NCI-H1436 (cell line): ENCODE measurements at regions not wholly inside any gene's neighbourhood (a gene's known extent, or its start where the extent isn't known, plus 50 kb on each side); places are given as distances from the start of the nearest gene placed in this dataset.
"Not testable (repeated sequence)": the region's sequence is repeated elsewhere in the genome, so short reads cannot be mapped to it uniquely, and the experiment has no call there.

ENCODE experiments used
- DNase-seq: peaks from one replicate; lab custom pipeline; 2025; lab: John Stamatoyannopoulos, UW

DNA sequence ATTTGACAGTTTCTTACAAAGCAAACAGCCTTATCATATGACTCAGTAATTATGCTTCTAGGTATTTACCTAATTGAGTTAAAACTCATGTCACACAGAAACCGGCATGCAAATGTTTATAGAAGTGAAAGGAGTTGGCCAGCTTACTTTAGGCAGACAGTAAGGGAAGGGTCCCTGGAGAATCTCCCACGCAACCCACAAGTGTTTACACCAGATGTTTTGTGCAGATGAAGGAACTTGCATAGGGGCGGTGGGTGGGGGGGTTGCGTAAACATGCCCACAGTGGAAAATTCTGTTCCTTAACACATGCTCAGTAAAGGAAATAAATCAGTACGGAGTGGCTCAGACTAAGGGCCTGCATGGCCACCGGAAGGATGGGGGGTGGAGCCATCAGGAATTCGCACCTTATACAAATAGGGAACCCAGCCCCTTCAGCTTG, 330.5 kb upstream of the AADAT start:
- DNase-seq: no peak

DNA sequence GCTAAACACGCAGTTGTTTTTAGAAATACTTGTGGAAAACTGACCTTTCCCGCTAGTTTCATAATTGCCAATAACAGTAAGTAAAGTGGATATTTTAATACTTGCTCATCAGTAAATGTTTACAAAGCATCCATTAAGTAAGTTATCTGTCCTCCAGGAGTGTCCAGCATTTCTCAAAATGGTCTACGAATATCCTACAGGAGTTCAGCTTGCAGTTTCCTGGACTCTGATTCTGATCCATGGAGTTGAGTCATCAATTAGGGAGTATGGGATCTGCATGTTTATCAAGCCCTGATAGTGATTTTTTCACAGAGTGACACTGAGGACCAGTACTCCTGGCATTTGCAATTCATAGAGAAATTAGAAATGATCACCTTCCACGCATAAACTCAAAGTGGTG, 325.2 kb upstream of the AADAT start:
- no peak for DNase-seq

DNA sequence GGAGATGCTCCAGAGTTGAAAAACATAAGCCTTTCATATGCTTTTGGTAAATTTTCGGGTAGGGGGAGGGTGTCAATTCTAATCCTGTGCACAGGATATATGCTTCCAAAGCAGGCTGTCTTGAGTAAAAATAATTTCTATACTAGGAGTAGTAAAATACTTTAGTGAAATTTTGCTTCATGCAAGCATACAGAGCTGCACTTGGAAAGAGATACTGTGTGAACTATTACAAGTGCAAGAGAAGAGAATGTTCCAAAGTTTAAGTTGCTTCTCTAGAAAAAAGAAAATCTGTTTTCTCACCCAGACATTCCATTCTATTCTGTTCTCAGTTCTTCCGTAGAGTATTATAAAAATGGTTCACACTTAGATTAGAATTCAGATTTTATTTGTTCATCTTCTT, 324.6 kb upstream of the AADAT start:
- DNase-seq: no peak

DNA sequence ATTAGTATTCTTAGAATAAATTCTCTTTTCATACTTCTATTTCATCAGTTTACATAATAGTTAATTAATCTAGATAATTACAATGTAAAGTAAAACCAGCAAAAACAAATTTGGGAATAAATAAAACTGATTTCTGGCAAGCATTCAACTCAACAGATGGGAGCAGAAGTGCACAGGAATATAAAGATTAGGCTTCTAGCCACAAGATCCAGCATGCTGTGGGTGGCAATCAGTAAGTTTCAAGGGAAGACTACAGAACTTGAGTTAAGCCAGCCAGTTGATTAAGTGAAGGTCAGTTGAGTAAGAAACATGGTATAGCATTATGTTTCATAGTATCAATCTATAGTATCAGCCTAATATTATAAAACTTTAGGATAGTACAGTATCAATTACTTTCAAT, 324.2 kb upstream of the AADAT start:
- DNase-seq: no peak

DNA sequence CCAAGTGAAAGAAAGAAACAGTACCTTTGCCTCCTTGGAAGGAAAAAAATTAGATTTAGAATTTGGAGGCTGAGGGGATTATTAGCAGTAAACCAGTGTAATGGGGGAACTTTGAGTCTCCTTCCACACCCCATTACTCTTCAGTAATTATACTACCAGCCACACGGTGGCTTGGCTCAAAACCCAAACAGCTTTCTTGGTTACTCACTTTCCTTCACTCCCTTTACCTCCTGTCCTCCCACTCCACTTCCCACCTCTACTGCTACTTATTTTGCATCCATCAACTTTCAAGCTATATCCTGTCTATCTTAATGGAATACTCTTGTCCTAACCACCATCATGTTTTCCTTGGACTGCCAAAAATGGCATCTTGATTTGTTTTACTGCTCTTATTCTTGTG, 310.6 kb upstream of the AADAT start:
- DNase-seq: no peak

DNA sequence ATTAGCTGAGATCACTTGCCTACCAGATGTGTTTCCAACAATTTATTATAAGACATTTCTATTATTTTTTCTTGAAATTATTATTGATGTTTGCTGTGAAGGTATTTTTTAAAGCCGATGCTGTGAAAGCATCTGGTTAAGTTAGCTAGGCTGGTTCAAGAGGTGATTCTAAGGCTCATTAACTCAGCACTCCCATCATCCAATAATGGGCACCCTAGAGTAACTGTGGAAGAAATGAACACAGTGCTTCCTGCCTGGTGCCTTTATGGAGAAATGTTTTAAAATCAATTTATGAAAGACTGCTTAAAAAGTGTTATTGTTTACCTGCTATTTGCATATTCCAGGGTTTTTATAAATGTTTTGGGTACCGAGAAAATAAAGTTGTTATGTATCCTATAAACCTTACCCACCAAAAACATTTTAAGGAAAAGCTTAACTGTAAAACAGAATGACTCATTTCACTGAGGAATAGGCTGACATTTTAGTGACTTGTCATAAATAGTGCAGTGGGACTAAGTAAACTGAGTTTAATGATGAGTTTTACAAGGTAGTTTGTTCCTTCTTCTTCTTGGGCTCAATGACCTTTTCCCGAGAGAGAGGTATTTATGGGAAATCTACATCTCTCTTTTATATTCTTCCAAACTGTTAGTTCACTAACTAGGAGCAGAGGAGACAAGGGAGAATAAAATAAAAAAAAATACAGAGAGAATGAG, 310.0 kb upstream of the AADAT start:
- no peak for DNase-seq

DNA sequence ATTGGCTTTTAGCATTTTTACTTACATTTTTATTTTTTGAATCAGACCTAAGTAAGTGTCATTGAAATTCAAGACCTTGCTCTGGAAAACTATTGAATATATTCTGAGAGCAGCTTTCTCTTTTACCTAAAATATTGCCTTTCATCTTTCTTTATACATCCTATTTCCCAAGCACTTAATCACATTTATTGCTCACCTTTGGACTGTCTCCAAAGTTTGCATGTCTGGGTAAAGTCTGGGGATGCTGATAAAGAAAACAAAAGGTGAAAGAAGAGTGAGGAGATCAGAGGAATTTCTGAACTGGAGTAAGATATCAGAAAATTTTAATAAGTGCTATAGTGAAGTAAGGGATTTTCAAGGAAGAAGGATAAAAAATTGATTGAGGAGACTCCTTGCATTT, 308.5 kb upstream of the AADAT start:
- no peak for DNase-seq

DNA sequence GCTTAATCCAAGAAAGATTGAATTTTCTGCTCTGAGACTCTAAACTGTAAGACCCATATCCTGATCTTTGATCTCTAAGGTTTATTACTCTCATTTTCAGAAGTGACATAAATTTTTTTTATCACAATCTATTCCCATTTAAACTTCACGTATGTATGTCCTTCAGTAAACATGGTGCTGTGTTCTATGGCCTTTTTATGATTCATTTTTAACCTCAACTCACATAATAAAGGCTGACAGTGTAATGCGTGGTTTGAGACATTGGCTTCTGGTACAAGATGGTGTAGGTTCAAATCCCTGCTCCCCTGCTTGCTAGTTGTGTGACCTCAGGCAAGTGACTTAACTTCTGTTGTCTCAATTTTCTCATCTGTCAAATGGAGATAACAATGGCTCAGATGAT, 306.0 kb upstream of the AADAT start:
- no peak for DNase-seq

DNA sequence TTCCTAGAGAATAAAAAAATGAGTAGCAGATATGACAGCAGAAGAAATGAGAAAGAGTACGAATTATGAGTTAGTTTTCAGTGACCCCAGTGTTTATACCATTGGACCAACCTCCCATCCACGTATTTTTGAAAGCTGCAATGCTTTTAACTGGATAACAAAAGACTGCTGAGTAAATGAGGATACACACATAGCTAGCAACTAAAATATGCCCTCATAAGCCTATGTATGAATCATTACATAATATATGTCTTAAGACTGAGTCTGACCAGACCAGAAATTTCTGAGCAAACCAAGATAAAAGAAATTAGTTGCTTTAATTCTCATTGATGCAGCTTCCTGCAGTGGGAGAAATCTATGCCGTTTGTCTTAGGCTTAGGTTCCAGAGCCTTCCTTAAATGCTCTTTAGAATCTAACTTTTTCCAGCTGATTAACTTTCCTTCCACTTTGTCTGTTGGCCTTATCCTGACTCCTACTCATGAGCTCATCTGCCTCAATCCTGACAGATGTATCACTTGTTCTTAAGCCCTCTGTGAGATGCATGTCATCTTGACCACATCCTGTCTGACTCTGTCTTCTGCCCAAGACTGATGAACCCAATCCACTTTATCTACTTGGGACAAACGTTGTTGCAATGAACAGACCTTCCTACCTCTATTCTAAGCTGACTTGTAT, 301.4 kb upstream of the AADAT start:
- DNase-seq: no peak

DNA sequence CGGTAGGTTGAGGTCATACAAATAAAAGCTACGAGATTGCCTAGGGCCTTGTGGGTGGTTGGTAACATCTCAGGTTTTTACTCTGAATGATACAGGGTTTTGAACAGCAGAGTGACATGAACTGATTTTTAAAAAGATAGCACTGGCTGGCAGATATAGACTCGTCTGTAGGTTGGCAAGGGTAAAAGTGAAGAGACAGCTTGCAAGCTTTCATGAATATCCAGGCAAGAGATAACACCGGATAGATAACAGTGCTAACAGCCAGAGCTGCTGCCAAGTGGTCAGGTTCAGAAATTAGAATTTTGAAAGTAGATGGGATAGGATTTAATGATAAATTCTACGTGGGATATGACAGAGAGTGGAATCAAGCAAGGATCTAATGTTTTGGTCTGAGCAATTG, 299.7 kb upstream of the AADAT start:
- DNase-seq: no peak

DNA sequence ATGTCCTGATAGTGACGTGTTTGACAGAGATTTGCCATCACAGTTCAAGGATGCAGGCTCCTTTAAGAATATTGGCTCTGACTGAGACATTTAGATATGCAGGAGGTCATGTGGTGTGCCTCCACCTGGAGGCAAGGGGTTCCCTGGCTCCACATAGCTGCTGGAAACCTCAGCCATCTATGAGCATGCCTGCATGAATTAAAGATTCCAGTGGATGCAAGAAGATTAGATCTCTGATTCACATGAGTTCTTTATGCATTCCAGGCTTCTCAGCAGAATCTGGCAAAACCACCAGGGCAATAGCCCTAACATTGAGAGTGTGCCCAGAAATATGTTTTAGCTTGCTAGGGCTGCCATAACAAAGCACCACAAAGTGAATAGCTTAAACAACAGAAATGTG, 298.5 kb upstream of the AADAT start:
- DNase-seq: no peak

DNA sequence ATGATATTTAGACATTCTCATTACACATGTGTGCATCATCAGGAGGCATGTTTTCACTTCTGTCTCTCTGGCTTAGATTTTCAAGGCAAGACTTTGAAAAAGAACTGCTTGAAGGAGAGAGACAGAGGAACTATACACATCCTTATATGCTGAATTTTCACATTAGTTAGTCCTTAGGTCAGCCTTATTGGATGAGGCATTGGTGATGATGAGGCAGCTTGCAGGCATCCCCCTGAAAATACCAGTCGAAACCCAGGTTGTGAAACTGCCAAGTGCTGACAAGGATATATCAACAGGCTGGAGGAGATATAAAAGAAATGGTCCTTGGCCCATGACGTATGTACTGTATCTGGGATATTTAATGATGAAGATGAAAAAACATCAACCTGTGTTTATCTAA, 297.2 kb upstream of the AADAT start:
- DNase-seq: no peak

DNA sequence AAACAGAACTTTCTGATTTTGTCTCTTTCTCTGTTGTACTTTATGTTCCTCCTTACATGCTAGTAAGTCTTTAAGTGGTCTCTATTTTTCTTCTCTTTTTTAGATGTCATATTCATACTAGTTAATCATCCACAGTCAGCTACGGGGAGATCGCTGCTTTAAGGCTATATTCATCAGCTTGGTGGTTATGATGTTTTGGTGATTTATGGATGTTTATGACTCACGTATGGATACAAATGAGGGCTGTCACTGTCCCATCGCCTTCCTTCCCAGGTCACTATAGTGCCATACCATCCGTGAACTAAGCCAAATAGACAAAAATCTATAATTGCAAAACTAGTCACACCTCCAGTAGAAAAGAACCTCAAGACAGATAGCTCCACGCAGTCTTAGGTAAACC, 296.8 kb upstream of the AADAT start:
- DNase-seq: no peak

DNA sequence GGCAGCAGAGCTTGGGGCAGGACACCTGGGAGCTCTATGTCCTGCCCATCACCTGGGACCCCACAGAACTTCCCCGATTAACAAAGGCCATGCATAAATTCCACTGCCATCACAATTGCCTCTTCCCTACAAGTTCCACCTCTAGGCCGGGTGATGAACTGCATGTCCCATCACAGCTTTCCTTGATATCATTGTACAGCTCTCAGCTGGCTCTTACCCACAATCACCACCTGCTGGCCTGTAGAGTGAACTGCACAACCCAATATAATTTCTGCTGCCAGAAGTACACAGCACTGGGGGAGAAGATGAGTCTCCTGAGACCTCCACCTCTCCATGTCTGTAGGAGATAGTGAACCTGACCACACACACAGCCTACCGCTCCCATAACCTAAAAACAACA, 285.0 kb upstream of the AADAT start:
- DNase-seq: no peak

DNA sequence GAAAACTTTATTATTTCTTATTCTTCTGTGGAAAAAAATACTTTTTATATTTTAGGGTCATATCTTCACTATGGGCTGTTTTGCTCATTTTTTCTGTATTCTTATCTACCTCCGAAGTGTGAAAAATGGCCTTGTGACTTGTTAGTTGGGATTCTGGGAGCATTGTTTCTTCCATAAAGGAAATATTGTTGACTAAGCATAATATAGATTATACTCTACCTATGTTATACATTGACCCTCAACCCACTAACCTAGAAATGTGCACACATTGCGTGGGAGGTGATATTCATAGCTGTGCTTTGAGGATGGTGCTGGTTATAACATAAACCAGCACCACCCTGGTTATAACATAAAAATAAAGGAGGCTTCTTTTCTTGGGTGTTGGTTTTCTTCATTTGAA, 259.2 kb upstream of the AADAT start:
- no peak for DNase-seq

DNA sequence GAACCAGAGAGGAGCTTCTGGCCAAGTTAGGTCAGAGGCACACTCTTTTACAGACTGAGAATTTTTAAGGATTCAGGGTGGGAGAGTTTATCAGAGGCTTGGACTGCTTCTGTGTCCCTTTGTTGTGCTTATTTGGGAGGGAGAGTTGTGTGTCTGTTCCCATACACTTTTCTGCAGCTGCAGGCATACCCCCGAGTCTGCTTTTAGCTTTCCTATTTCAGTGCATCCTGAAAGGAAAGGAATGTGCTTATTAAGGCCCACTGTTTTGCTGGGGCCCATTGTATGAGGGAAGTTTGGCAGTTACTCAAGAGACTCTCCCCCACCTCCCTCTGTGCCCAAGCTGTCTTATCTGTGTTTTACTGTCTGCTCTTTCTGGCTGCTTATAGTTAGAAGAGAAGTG, 257.4 kb upstream of the AADAT start:
- not testable (repeated sequence) for DNase-seq

DNA sequence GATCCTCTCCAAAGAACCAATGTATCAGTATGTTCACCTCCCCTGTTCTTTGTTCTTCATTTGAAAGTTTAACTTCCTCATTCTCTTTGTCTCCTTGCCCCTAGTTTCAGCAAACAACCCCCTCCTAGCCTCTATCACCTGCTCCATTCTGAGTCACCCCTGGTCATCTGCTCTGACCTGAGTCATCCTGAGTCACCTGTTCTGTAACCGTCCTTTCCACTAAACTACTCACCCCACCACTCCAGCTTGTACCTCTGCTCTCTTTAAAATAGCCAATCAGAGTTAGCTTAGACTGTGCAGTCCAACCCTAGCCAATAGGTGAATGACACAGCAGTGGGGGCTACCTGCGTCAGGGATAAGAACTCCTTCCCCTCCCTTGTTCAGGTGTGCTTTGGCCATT, 249.8 kb upstream of the AADAT start:
- no peak for DNase-seq

DNA sequence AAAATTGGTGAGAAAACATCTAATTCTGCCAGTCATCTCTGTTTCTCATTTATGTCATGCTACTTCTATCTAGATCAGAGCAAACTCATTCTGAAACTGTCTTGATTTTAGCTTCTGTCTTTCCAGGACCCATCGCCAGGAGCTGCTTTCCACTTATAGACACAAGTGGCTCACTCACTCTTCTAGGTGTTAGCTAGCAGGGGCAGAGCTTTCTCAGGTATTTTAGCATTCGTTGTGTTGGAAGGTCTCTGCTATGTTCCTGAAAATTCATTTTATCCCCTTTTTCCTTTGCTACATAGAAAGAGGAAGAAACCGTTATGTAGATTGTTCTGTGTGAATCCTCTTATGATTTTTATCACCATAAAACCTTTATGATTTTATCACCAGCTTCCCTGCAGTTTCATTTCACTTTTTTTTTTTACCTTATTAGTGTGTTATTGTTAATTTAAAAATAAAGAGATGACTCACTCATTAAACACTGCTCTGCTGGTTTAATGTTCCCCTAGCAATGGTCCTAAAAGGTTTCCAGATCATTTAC, 246.6 kb upstream of the AADAT start:
- no peak for DNase-seq

DNA sequence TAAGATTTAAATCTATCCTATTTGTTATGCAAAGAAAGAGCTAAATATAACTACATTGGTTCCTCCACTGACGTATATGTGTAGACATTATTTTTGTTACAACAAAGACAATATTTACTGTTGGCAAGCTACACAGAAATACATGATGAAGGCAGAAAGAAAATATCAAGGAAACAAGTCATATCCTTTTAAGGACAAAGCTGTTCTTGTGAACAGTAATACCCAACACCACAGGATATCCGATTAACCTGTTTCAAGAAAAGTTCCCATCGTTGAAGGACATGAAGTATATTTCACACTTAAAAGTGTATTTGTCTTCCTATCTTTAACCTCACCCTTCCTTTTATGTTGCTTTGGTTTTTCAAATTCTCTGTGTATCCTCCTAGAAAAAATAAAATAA, 235.8 kb upstream of the AADAT start:
- DNase-seq: no peak

DNA sequence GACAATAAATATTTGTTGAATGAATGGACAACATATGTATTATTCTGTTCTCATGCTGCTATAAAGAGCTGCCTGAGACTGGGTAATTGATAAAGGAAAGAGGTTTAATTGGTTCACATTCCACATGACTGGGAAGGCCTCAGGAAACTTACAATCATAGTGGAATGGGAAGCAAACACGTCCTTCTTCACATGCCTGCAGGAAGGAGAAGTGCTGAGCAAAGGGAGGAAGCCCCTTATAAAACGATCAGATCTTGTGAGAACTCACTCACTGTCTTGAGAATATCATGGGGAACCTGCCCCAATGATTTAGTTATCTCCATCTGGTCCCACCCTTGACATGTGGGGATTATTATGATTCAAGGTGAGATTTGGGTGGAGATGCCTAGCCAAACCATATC, 233.9 kb upstream of the AADAT start:
- DNase-seq: no peak

DNA sequence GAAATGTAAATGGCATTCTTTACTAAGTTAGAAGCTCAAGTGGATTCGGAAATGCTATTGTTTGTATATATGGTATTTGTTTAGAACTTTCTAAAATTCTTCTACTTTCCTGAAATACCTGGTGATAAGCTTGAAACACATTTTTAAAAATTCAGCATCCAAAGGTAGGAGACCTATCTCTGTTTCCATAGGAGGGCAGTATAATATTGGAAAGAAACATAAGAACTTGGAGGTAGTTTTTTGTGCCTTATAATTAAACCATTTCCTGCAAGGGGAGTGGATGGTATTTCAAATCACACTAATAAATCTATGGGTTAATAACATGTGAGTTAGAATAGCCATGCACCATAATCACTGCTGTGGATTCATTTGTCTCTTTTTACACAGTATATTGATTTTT, 217.4 kb upstream of the AADAT start:
- no peak for DNase-seq

DNA sequence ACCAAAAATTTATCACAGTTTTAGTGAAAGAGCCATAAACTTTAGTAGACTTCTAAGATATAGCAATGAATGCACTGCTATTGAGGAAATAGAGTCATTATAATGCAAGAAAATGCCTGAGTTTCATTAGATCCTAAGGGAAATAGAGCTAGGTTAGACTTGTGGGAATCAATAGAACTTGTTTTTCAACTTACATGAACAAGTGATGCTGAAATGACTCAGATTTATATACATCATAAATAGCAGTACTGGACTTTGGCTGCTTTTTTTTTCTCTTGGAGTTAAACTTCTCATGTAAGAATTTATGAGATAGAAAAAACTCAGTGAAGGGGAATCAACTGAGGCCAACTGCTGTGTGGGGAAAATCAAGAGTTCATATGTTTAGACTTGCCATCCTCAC, 216.5 kb upstream of the AADAT start:
- no peak for DNase-seq

DNA sequence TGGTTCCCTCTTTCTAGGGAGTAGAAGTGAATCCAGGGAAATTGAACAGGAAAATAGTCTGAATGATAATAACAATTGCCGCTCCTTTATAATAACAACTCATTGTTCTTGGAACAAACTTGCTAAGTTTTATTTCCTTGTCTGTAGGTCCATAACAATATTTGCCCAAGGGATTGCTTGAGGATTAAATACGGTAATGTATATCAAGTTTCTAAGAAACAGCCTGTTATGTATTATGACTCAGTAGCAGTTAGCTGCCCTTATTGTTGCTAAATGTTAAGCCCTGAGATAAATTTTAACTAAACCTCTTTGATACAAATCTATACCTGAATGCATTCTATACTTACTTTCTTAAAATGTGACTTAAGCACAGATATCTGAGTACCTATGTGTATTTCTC, 215.9 kb upstream of the AADAT start:
- no peak for DNase-seq

DNA sequence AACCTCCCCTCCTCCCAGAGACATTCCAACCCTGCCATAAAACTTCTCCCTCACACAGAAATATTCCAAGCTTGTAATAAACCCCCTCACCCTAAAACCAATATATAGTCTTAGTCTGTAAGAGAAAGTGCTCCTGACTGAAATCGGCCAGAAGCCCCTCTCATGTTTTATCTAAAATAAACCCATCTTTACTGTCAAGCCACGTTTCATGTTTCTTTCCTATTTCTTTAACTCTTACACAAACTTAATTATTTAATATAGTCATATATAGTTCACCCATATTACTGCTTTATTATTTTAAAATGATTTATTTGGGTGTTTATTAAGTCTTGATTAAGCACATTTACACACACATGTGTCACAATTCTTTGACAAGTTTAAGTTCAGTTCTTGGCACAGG, 191.3 kb upstream of the AADAT start:
- no peak for DNase-seq
